CD4-positive, alpha-beta T cell (primary cell): ENCODE measurements at regions not wholly inside any gene's neighbourhood (a gene's known extent, or its start where the extent isn't known, plus 50 kb on each side); places are given as distances from the start of the nearest gene placed in this dataset.
A peak's percentile ranks its signal among the peaks of the same experiment; 100 is the strongest.

Experiments
- ATAC-seq: fragments of 200-7000 bp; cut with Tn5 transposase; one replicate; pipeline ENCODE4 v1.10.0; 2022; ENCODE audit warnings: mild to moderate bottlenecking; ENCODE audit not compliant: poor library complexity
- CTCF ChIA-PET: fragments of 350-600 bp; sonication (Branson Sonifier 250); formaldehyde crosslinking; loops from one replicate; lab custom pipeline; 2021; ENCODE audit warnings: antibody characterized with exemption, inconsistent platforms; lab: Charles Lee
- POLR2A ChIA-PET: fragments of 350-600 bp; sonication (Branson Sonifier 250); formaldehyde crosslinking; loops from one replicate; lab custom pipeline; 2021; ENCODE audit warnings: antibody characterized with exemption, inconsistent platforms; lab: Charles Lee
- DNase-seq, 14 experiments: peaks; one replicate each; pipeline ENCODE4 v3.0.0-alpha.2; 2013 to 2020; ENCODE audit warnings: mixed read lengths in 2 of 14
- H3K27ac ChIP-seq, 2 donors: one replicate each; pipeline versions ENCODE4 v1.5.1 to v1.7.0; 2013; ENCODE audit warnings: low read length in 2 of 2, low read depth in 1 of 2, mild to moderate bottlenecking in 1 of 2
- H3K27me3 ChIP-seq, 2 experiments: 1 replicate in 1 of 2; 2 replicates in 1 of 2; pipeline versions ENCODE4 v1.6.1 to v1.7.0; 2013; ENCODE audit warnings: low read length in 2 of 2, control low read depth in 1 of 2, mild to moderate bottlenecking in 1 of 2, moderate library complexity in 1 of 2; ENCODE audit not compliant: insufficient read depth in 2 of 2, control insufficient read depth in 1 of 2
- H3K36me3 ChIP-seq: one replicate; pipeline ENCODE4 v1.6.1; 2013; ENCODE audit warnings: low read length, control low read depth; ENCODE audit not compliant: insufficient read depth
- H3K4me1 ChIP-seq: one replicate; pipeline ENCODE4 v1.6.1; 2013; ENCODE audit warnings: low read length, control low read depth; ENCODE audit not compliant: insufficient read depth
- H3K4me3 ChIP-seq: one replicate; pipeline ENCODE4 v1.5.1; 2013; ENCODE audit warnings: mild to moderate bottlenecking, low read length, moderate library complexity
- H3K9me3 ChIP-seq, 2 experiments: 1 replicate in 1 of 2; 2 replicates in 1 of 2; pipeline versions ENCODE4 v1.6.1 to v1.7.0; 2013; ENCODE audit warnings: low read length in 2 of 2, mild to moderate bottlenecking in 2 of 2, control low read depth in 1 of 2, moderate library complexity in 1 of 2; ENCODE audit not compliant: control insufficient read depth in 1 of 2, insufficient read depth in 1 of 2
- H3K27ac Mint-ChIP-seq: one replicate; pipeline ENCODE4 v1.8.0; 2020; ENCODE audit warnings: mixed read lengths
- H3K27me3 Mint-ChIP-seq: one replicate; pipeline ENCODE4 v1.8.0; 2021; ENCODE audit warnings: mixed read lengths
- H3K36me3 Mint-ChIP-seq: one replicate; pipeline ENCODE4 v1.8.0; 2021; ENCODE audit warnings: low read depth, mixed read lengths
- H3K4me1 Mint-ChIP-seq: one replicate; pipeline ENCODE4 v1.8.0; 2021; ENCODE audit warnings: low read depth, mixed read lengths
- H3K4me3 Mint-ChIP-seq: one replicate; pipeline ENCODE4 v1.8.0; 2020; ENCODE audit warnings: mild to moderate bottlenecking, mixed read lengths
- H3K9me3 Mint-ChIP-seq: one replicate; pipeline ENCODE4 v1.8.0; 2020; ENCODE audit warnings: mixed read lengths
- CTCF ChIP-seq: fragments of 200-600 bp; IDR thresholded peaks from one replicate; pipeline ENCODE4 v1.8.0; 2022; ENCODE audit warnings: antibody characterized with exemption, mild to moderate bottlenecking
- intact Hi-C, 2 experiments: fragments of 100-400 bp; cut with DNase I in 1 of 2; cut with micrococcal nuclease in 1 of 2; formaldehyde crosslinking; loops; one replicate each; pipeline versions ENCODE4 v1.15.1 to v1.9.0; 2023 to 2025; cut with DNase I, micrococcal nuclease

- no peaks in the 10 kb centered on the region for H3K4me1 ChIP-seq
- H3K9me3 Mint-ChIP-seq, result no peaks in the 10 kb centered on the region
- POLR2A ChIA-PET, result no interaction called here
- no peak for DNase-seq
- H3K4me3 ChIP-seq, result no peak overlapping the region
- no peak overlapping the region for H3K4me3 Mint-ChIP-seq
- no peaks in the 10 kb centered on the region for H3K36me3 ChIP-seq
- no peaks in the 10 kb centered on the region for H3K9me3 ChIP-seq
- H3K4me1 Mint-ChIP-seq, result no peaks in the 10 kb centered on the region
- no peak overlapping the region for H3K27ac Mint-ChIP-seq
- CTCF ChIA-PET, result no interaction called here
- no peaks in the 10 kb centered on the region for H3K36me3 Mint-ChIP-seq
- no peak for TF ChIP-seq CTCF
- no peaks in the 10 kb centered on the region for H3K27me3 Mint-ChIP-seq
- ATAC-seq, result no peak
- intact Hi-C loops, result no loop called here
- no peaks in the 10 kb centered on the region for H3K27me3 ChIP-seq
- no peak overlapping the region for H3K27ac ChIP-seq
These were observed 583.8 kb upstream of the GJE1 start for GRCh38 chr6:141548966-141549365.

GRCh38 chr6:141541581-141542324 is 591.0 kb upstream of the GJE1 start:
- no peak overlapping the region for H3K4me3 Mint-ChIP-seq
- POLR2A ChIA-PET, result no interaction called here
- Histone ChIP-seq H3K36me3 (no peaks in the 10 kb centered on the region), H3K4me1 (no peaks in the 10 kb centered on the region), H3K27me3 (no peaks in the 10 kb centered on the region), H3K4me3 (no peak overlapping the region), H3K27ac (no peak overlapping the region), H3K9me3 (no peaks in the 10 kb centered on the region)
- no peak for ATAC-seq
- H3K4me1 Mint-ChIP-seq, result no peaks in the 10 kb centered on the region
- DNase-seq, result peak in 1 of 14 experiments; percentile 6
- no peak overlapping the region for H3K27ac Mint-ChIP-seq
- no peaks in the 10 kb centered on the region for H3K36me3 Mint-ChIP-seq
- CTCF ChIA-PET, result no interaction called here
- TF ChIP-seq CTCF, result no peak
- intact Hi-C loops, result no loop called here
- H3K27me3 Mint-ChIP-seq, result no peaks in the 10 kb centered on the region
- no peaks in the 10 kb centered on the region for H3K9me3 Mint-ChIP-seq

GRCh38 chr6:141540207-141540606 is 592.5 kb upstream of the GJE1 start:
- H3K36me3 ChIP-seq, result no peaks in the 10 kb centered on the region
- H3K4me1 ChIP-seq, result no peaks in the 10 kb centered on the region
- Mint-ChIP-seq H3K27me3 (no peaks in the 10 kb centered on the region), H3K4me3 (no peak overlapping the region), H3K27ac (no peak overlapping the region), H3K9me3 (no peaks in the 10 kb centered on the region), H3K4me1 (no peaks in the 10 kb centered on the region), H3K36me3 (no peaks in the 10 kb centered on the region)
- no peak for ATAC-seq
- ChIA-PET CTCF (no interaction called here), POLR2A (interaction anchor here (0.6 kb wide), 1 partner anchor 138 kb away, joined by 3 read pairs; no protein-coding TSS in a partner anchor)
- H3K9me3 ChIP-seq, result no peaks in the 10 kb centered on the region
- TF ChIP-seq CTCF, result no peak
- no peak for DNase-seq
- no peaks in the 10 kb centered on the region for H3K27me3 ChIP-seq
- intact Hi-C loops, result no loop called here
- no peak overlapping the region for H3K27ac ChIP-seq
- no peak overlapping the region for H3K4me3 ChIP-seq
